Fibroblast of pulmonary artery (primary cell): ENCODE measurements at regions not wholly inside any gene's neighbourhood (a gene's known extent, or its start where the extent isn't known, plus 50 kb on each side); places are given as distances from the start of the nearest gene placed in this dataset.
"Not testable (repeated sequence)": the region's sequence is repeated elsewhere in the genome, so short reads cannot be mapped to it uniquely, and the experiment has no call there.

Experiments
- DNase-seq: peaks from one replicate; pipeline ENCODE4 v3.0.0-alpha.2; 2010; ENCODE audit warnings: low read depth
- H3K4me3 ChIP-seq: replicated peaks from 2 replicates; pipeline ENCODE4 v1.5.1; 2011; ENCODE audit warnings: low read depth, mild to moderate bottlenecking, control low read depth, low read length, moderate library complexity
- TF ChIP-seq, protein P1 (sequence below): IDR thresholded peaks from 2 replicates; pipeline ENCODE4 v1.5.1; 2011; ENCODE audit warnings: mild to moderate bottlenecking, control low read depth, low read length, inconsistent platforms; ENCODE audit errors: missing control alignments

DNA sequence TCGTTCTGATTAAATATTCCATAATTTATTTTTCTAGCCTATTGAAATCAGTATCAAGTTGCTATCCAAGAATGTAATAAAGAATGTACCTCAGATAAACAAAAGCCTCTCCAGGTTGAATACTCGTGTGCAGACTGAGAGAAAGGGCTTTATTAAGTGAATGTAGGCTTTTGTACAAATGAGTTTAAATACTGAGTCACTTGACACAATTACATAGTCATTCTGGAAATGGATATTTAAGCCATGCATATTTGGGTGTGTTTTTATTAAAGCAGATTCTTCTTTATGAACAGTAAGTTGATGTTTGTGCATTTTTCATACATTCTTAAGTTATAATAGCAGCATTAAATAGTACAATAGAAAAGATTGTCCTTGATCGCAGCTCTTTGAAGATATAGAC lies 139.8 kb upstream of the GK2 start:
- no peak for DNase-seq
- TF ChIP-seq, protein P1, sequence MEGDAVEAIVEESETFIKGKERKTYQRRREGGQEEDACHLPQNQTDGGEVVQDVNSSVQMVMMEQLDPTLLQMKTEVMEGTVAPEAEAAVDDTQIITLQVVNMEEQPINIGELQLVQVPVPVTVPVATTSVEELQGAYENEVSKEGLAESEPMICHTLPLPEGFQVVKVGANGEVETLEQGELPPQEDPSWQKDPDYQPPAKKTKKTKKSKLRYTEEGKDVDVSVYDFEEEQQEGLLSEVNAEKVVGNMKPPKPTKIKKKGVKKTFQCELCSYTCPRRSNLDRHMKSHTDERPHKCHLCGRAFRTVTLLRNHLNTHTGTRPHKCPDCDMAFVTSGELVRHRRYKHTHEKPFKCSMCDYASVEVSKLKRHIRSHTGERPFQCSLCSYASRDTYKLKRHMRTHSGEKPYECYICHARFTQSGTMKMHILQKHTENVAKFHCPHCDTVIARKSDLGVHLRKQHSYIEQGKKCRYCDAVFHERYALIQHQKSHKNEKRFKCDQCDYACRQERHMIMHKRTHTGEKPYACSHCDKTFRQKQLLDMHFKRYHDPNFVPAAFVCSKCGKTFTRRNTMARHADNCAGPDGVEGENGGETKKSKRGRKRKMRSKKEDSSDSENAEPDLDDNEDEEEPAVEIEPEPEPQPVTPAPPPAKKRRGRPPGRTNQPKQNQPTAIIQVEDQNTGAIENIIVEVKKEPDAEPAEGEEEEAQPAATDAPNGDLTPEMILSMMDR: no peak
- H3K4me3 ChIP-seq: no peak overlapping the region

DNA sequence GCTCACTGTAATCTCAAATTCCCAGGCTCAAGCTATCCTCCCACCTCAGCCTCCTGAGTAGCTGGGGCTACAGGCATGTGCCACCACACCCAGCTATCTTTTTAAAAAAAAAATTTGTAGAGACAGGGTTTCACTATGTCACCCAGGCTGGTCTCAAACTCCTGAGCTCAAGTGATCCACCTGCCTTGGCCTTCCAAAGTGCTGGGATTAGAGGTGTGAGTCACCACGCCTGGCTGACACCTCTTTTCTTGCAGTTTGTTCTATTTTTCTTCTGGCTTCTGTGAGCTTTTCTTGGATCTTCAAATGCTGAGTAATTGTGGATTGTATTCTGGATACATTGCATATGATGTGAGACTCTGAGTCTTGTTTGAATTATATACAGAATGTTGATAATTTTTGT lies 137.3 kb upstream of the GK2 start:
- not testable (repeated sequence) for DNase-seq, H3K4me3 ChIP-seq

DNA sequence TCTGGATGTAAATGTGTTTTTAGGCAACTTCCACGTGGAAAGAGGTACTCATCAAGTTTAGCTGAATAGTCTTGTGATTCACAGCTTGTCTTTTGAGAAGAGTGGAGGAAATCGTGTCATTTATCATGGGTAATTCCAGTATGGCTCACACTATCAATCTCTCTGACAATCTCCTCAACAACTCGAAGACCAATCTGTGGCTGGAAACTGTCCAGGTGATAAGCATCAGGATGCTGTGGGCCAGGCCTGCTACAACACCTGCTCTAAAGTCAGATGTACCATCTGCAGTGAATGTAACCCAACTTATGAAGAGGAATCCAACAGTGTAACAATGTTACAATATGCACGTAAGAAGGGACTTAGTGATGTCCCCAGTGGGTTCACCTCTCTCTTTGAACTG lies 132.1 kb upstream of the GK2 start:
- TF ChIP-seq, protein P1: no peak
- no peak for DNase-seq
- no peak overlapping the region for H3K4me3 ChIP-seq

DNA sequence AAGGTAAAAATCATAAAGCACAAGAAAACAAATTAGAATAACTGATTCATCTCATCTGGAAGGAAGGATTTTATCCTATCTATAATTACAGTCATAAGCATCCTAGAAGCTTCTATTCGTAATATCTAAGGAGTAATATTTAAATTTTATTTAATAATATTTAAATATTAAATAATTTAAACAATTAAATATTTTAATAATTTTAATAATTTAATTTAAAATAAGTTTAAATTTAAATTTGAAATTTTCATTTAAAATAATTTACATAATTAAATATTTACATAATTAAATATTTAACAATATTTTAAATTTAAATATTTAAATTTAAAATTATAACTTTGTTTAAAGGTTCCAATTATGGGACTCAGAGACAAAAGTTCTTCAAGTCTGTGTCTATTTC lies 127.5 kb upstream of the GK2 start:
- no peak overlapping the region for H3K4me3 ChIP-seq
- TF ChIP-seq, protein P1: no peak
- DNase-seq: no peak

DNA sequence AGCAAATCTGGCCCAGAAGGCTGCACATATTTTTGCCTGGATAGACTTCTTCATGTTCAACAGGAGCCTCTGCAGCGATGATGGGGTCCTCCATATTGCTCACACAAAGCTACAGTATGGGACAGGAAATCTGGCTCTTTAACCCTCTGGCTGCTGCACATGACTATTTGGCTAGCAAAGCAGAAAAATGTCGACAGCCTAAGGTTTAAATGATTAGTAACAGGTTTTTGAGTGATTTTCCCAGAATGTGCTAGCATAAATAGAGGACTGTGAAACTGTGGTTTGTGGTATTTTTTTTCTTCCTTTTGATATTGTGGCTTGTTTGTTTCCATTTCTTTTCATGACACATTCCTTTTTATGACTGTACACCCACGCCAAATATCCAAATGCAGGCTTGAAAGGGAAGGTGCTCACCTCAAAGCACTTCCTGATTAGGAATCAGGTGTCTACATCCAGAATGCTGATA lies 120.2 kb upstream of the GK2 start:
- DNase-seq: no peak

DNA sequence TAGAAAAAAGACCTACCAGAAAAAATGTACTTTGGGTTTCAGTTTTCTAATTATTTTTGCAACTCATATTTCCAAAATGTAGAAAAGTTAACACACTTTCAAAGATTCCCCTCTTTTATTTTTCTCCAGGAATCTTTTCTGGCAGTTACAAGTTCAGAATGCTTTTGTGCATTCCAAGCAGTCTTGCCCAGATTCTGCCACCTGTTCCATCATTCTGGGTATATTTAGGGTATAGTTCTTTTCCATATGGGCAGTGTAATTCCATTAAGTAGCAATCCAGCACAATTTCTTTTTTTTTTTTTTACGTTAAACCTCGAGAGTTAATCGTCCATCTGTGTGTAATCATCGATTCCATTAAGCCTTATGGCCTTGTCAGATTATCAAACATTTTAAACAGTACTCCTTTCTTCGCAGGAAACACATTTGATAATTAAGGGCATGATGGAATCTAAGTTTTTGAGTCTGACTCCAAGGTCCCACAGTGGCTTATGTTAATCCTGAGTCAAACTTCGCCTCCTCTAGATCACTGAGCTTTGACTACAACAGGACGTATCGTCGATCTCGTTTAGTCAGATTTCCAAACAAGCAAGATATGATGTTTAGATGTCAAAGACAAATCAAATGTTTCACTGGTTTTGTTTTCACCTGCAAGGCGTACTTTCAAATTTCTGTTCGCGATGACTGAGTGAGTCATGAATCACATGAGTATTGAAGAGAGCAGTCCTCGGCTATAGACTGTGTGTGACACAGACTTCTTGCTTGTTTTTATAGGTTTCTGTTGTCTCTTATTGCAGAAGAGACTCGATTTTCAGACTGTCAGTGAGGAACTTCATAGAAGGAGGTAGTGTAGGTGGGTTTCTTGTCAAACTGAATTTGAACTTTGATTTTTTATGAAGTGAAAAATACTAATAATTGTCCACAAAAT lies 118.9 kb upstream of the GK2 start:
- H3K4me3 ChIP-seq: no peak overlapping the region
- no peak for DNase-seq
- TF ChIP-seq, protein P1: no peak

More for the DNA sequence above, 120.2 kb upstream of the GK2 start:
- H3K4me3 ChIP-seq: no peak overlapping the region
- TF ChIP-seq, protein P1: no peak

DNA sequence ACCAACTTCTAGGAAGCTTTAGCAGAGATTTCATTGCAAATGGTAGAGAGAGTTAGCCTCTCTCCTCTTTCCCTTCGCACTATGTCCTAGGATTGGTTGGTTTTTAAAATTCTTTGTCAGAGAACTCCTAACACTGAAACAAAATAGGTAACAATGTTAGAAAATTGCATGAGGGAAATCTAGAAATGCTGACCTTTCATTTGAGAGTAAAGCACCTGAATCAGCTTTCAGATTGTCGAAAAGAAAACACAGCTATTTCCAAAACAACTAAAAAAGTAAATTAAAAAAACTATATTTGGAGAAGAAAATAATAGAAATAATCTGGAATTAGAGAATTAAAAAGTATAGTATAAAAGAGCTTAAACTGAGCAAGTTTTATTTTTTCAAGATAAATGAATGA lies 108.1 kb upstream of the GK2 start:
- H3K4me3 ChIP-seq: no peak overlapping the region
- TF ChIP-seq, protein P1: no peak
- no peak for DNase-seq
